B cell (primary cell): ENCODE measurements at regions not wholly inside any gene's neighbourhood (a gene's known extent, or its start where the extent isn't known, plus 50 kb on each side); places are given as distances from the start of the nearest gene placed in this dataset.

Experiments
- ATAC-seq: fragments of 200-7000 bp; cut with Tn5 transposase; one replicate; pipeline ENCODE4 v1.10.0; 2021; ENCODE audit warnings: low read depth, mild to moderate bottlenecking, moderate number of reproducible peaks, moderate library complexity
- CTCF ChIA-PET: fragments of 350-600 bp; sonication (Branson Sonifier 250); formaldehyde crosslinking; loops from one replicate; lab custom pipeline; 2021; ENCODE audit warnings: antibody characterized with exemption, inconsistent platforms; lab: Charles Lee
- POLR2A ChIA-PET: fragments of 350-600 bp; sonication (Branson Sonifier 250); formaldehyde crosslinking; loops from one replicate; lab custom pipeline; 2021; ENCODE audit warnings: antibody characterized with exemption; lab: Charles Lee
- DNase-seq: peaks from one replicate; pipeline ENCODE4 v3.0.0; 2013
- H2AFZ ChIP-seq: 2 replicates; pipeline ENCODE4 v1.6.1; 2012; ENCODE audit warnings: mild to moderate bottlenecking, low read depth, low read length; ENCODE audit not compliant: insufficient read depth, poor library complexity, severe bottlenecking
- H3K27ac ChIP-seq, 2 donors: 1 replicate in 1 of 2; 2 replicates in 1 of 2; pipeline ENCODE4 v1.5.1; 2012 to 2013; ENCODE audit warnings: low read length in 2 of 2, mild to moderate bottlenecking in 2 of 2, moderate library complexity in 1 of 2
- H3K27me3 ChIP-seq, 4 experiments: fragments of 200-600 bp in 1 of 4; sonication (generic) in 1 of 4; replicated peaks in 1 of 4; 1 replicate in 2 of 4; 2 replicates in 2 of 4; pipeline versions ENCODE4 v1.6.1 to v1.7.0; 2013 to 2016; ENCODE audit warnings: low read length in 3 of 4, mild to moderate bottlenecking in 2 of 4, mixed read lengths in 1 of 4, moderate library complexity in 1 of 4; ENCODE audit not compliant: insufficient read depth in 4 of 4, control insufficient read depth in 3 of 4; ENCODE audit errors: control extremely low read depth in 1 of 4
- H3K36me3 ChIP-seq, 2 experiments: replicated peaks in 1 of 2; 1 replicate in 1 of 2; 2 replicates in 1 of 2; pipeline versions ENCODE4 v1.6.1 to v1.7.1; 2013; ENCODE audit warnings: low read length in 1 of 2; ENCODE audit not compliant: insufficient read depth in 2 of 2, control insufficient read depth in 1 of 2; ENCODE audit errors: control extremely low read depth in 1 of 2, extremely low read depth in 1 of 2
- H3K4me1 ChIP-seq, 2 donors: fragments of 200-600 bp in 1 of 2; sonication (generic) in 1 of 2; 1 replicate in 1 of 2; 2 replicates in 1 of 2; pipeline versions ENCODE4 v1.5.1 to v1.6.1; 2013 to 2017; ENCODE audit warnings: low read length in 2 of 2; ENCODE audit not compliant: control insufficient read depth in 2 of 2, insufficient read depth in 2 of 2
- H3K4me2 ChIP-seq: replicated peaks from 2 replicates; pipeline ENCODE3; 2012; ENCODE audit warnings: mild to moderate bottlenecking, low read depth, low read length; ENCODE audit not compliant: poor library complexity, severe bottlenecking
- H3K4me3 ChIP-seq, 5 experiments: fragments of 200-600 bp in 1 of 5; sonication (generic) in 1 of 5; 1 replicate in 3 of 5; 2 replicates in 2 of 5; pipeline versions ENCODE4 v1.5.1 to v1.7.0; 2011 to 2016; ENCODE audit warnings: low read length in 4 of 5, mild to moderate bottlenecking in 4 of 5, low read depth in 2 of 5, control low read depth in 1 of 5, moderate library complexity in 1 of 5; ENCODE audit not compliant: insufficient read depth in 1 of 5; ENCODE audit errors: control extremely low read depth in 1 of 5, extremely low read depth in 1 of 5
- H3K79me2 ChIP-seq: fragments of 200-600 bp; sonication (generic); one replicate; pipeline ENCODE4 v1.6.0; 2016; ENCODE audit warnings: low read length; ENCODE audit not compliant: control insufficient read depth, insufficient read depth
- H3K9ac ChIP-seq: fragments of 200-600 bp; sonication (generic); 2 replicates; pipeline ENCODE4 v1.6.1; 2017; ENCODE audit warnings: mild to moderate bottlenecking, low read length, moderate library complexity
- H3K9me3 ChIP-seq, 3 donors: one replicate each; pipeline versions ENCODE4 v1.6.1 to v1.7.1; 2013; ENCODE audit warnings: low read length in 2 of 3; ENCODE audit not compliant: control insufficient read depth in 2 of 3, insufficient read depth in 1 of 3; ENCODE audit errors: control extremely low read depth in 1 of 3
- H4K20me1 ChIP-seq: 2 replicates; pipeline ENCODE4 v1.6.0; 2012; ENCODE audit warnings: mild to moderate bottlenecking, low read length; ENCODE audit not compliant: insufficient read depth, control insufficient read depth, poor library complexity, severe bottlenecking
- H3K27ac Mint-ChIP-seq: one replicate; pipeline ENCODE4 v1.8.0; 2021; ENCODE audit warnings: mixed read lengths
- H3K27me3 Mint-ChIP-seq: one replicate; pipeline ENCODE4 v1.8.0; 2021; ENCODE audit warnings: mixed read lengths
- H3K4me1 Mint-ChIP-seq: one replicate; pipeline ENCODE4 v1.8.0; 2021; ENCODE audit warnings: mixed read lengths
- H3K4me3 Mint-ChIP-seq: one replicate; pipeline ENCODE4 v1.8.0; 2021; ENCODE audit warnings: mixed read lengths
- H3K9me3 Mint-ChIP-seq: one replicate; pipeline ENCODE4 v1.8.0; 2022; ENCODE audit warnings: mixed read lengths; ENCODE audit not compliant: insufficient read depth
- EZH2 ChIP-seq: IDR thresholded peaks from 2 replicates; pipeline ENCODE4 v1.6.1; 2012; ENCODE audit warnings: borderline replicate concordance, low read depth, mild to moderate bottlenecking, moderate library complexity, low read length; ENCODE audit not compliant: insufficient read depth, poor library complexity, severe bottlenecking
- WGBS: methylation state at CpG from one replicate; pipeline ENCODE4 v1.1.5; 2013; ENCODE audit warnings: missing lambda C conversion rate; ENCODE audit not compliant: insufficient coverage; 5-methylcytosine and 5-hydroxymethylcytosine counted together
- intact Hi-C: fragments of 100-400 bp; cut with micrococcal nuclease; formaldehyde crosslinking; loops from one replicate; pipeline ENCODE4 v1.10.0; 2022
- TF ChIP-seq, protein P1 (sequence below): fragments of 200-600 bp; IDR thresholded peaks from one replicate; pipeline ENCODE4 v1.8.0; 2022; ENCODE audit warnings: antibody characterized with exemption, mild to moderate bottlenecking

DNA sequence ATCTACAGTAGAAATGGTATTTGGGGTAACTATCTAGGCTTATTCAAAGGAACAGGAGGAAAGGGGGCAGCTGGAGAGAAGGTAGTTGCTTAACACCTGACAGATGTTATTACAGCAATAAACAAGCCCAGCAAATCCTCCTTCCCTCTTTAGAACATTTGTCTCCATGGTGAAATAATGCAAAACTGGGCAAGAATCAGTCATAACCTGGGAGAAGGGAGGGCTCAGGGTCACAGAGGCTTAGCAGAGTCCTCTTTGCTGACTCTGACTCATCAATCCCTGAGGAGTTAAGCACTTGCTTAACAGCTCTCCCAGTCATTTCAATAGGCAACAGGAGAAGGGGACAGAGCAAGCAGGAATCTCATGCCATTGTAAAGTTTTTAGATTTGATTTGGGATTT, 230.3 kb downstream of the IBTK start:
- Histone ChIP-seq H3K27me3 (peaks cover 0 to 5% (median 0%) of the 10 kb centered on the region in 4 experiments), H2AFZ (no peak overlapping the region), H3K4me1 (no peaks in the 10 kb centered on the region), H3K9ac (no peak overlapping the region), H3K79me2 (no peaks in the 10 kb centered on the region), H3K27ac (no peak overlapping the region), H3K4me3 (no peak overlapping the region), H4K20me1 (no peaks in the 10 kb centered on the region), H3K9me3 (no peaks in the 10 kb centered on the region), H3K4me2 (no peak overlapping the region), H3K36me3 (no peaks in the 10 kb centered on the region)
- TF ChIP-seq, protein P1, sequence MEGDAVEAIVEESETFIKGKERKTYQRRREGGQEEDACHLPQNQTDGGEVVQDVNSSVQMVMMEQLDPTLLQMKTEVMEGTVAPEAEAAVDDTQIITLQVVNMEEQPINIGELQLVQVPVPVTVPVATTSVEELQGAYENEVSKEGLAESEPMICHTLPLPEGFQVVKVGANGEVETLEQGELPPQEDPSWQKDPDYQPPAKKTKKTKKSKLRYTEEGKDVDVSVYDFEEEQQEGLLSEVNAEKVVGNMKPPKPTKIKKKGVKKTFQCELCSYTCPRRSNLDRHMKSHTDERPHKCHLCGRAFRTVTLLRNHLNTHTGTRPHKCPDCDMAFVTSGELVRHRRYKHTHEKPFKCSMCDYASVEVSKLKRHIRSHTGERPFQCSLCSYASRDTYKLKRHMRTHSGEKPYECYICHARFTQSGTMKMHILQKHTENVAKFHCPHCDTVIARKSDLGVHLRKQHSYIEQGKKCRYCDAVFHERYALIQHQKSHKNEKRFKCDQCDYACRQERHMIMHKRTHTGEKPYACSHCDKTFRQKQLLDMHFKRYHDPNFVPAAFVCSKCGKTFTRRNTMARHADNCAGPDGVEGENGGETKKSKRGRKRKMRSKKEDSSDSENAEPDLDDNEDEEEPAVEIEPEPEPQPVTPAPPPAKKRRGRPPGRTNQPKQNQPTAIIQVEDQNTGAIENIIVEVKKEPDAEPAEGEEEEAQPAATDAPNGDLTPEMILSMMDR: no peak
- TF ChIP-seq EZH2: no peak
- Mint-ChIP-seq H3K27ac (no peak overlapping the region), H3K27me3 (no peaks in the 10 kb centered on the region), H3K9me3 (no peaks in the 10 kb centered on the region), H3K4me1 (no peaks in the 10 kb centered on the region), H3K4me3 (no peak overlapping the region)
- DNase-seq (no peak), ATAC-seq (no peak)
- ChIA-PET CTCF (no interaction called here), POLR2A (no interaction called here)
- intact Hi-C loops: no loop called here

DNA sequence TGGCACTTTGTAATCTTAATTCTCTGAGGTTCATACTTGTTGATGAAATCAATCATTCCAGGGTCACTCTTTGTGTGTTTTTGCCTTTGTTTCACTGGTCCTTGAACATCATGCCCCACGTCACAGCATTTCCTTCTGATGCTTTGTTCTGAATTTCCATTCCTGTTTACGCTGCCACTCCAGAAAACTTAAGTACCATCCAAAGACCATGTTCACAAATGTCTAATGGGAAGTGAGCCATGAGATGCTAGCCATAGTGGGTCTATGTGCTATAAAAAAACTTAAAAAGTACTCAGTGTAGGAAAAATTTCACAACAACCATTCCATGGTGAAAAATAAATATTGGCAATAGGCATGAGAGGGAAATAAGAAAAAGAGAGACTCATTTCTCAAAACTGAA, 232.0 kb downstream of the IBTK start:
- Histone ChIP-seq H3K4me2 (no peak overlapping the region), H3K27me3 (no peaks in the 10 kb centered on the region), H3K79me2 (no peaks in the 10 kb centered on the region), H3K36me3 (no peaks in the 10 kb centered on the region), H2AFZ (no peak overlapping the region), H3K9me3 (no peaks in the 10 kb centered on the region), H4K20me1 (no peaks in the 10 kb centered on the region), H3K4me3 (no peak overlapping the region), H3K4me1 (no peaks in the 10 kb centered on the region), H3K27ac (no peak overlapping the region), H3K9ac (no peak overlapping the region)
- H3K9me3 Mint-ChIP-seq: no peaks in the 10 kb centered on the region
- no peak for DNase-seq
- H3K4me3 Mint-ChIP-seq: no peak overlapping the region
- no peaks in the 10 kb centered on the region for H3K27me3 Mint-ChIP-seq
- no peak for ATAC-seq
- intact Hi-C loops: no loop called here
- H3K4me1 Mint-ChIP-seq: no peaks in the 10 kb centered on the region
- ChIA-PET POLR2A (no interaction called here), CTCF (no interaction called here)
- H3K27ac Mint-ChIP-seq: no peak overlapping the region
- TF ChIP-seq, protein P1: no peak
- TF ChIP-seq EZH2: no peak
- WGBS: 83% methylated on average over 1 of the region's 2 CpGs
